SK-N-DZ (cell line): ENCODE measurements at regions not wholly inside any gene's neighbourhood (a gene's known extent, or its start where the extent isn't known, plus 50 kb on each side); places are given as distances from the start of the nearest gene placed in this dataset.
A peak's percentile ranks its signal among the peaks of the same experiment; 100 is the strongest.
"Not testable (repeated sequence)": the region's sequence is repeated elsewhere in the genome, so short reads cannot be mapped to it uniquely, and the experiment has no call there.

ENCODE experiments used
- DNase-seq: peaks from one replicate; pipeline ENCODE4 v3.0.0-alpha.2; 2015; ENCODE audit warnings: low spot score

DNA sequence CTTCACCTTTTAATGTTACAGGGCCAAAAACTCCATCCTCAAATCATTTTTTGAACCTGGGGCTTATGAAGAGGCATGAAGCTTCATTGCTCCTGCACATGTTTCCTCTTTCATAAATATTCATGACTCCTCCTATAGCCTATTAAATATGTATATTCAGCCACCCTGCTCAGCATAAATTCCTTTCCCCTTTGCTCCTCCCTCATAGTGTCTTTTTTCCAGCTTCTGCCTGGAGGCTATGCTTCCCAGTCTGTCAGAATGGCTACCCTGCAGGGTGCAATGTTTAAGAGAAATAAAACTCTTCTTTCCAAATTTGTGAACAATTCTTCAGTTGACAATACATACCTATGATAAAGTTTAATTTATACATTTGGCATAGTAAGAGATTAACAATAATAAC lies 1082.9 kb upstream of the CDH18 start:
- no peak for DNase-seq

DNA sequence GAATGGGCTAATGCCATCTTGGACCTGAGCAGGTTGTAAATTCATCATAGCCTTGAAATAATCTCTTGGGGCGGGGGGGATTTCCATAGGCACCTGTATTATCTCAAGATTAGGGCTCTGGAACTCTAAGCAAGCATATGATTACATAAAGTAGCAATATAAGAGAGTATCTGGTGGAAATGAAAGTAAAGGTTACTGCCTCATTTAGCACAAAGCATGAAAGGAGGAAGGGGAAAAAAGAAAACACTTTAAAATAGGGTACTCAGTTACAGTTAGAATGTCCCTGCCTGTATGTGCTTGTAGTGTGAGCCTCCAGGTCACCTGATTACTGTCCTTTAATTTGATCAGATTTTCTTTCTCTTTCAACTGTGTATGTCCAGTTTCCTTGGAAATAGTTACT lies 1079.7 kb upstream of the CDH18 start:
- no peak for DNase-seq

DNA sequence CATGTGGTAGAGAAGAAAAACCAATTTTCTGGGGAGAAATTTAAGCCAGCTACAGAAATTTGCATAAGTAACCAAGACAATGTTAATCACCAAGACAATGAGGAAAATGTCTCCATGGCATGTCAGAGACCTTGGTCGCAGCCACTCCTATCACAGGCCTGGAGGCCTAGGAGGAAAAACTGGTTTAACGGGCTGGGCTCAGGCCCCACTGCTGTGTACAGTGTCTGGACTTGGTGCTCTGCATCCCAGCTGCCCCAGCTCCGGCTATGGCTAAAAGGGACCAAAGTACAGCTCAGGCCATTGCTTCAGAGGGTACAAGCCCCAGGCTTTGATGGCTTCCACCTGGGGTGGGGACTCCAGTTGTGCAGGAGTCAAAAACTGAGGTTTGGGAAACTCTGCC lies 1075.1 kb upstream of the CDH18 start:
- no peak for DNase-seq

DNA sequence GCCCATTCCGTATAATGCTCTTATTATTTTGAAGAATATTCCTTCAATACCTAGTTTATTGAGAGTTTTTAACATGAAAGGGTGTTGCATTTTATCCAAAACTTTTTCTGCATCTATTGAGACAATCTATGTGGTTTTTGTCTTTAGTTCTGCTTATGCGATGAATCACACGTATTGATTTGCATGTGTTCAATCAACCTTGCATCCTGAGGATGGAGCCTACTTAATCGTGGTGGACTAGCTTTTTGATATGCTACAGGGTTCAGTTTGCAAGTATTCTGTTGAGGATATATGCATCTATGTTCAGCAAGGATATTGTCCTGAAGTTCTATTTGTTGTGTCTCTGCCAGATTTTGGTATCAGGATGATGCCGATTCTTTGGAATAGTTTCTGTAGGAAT lies 1070.3 kb upstream of the CDH18 start:
- no peak for DNase-seq

DNA sequence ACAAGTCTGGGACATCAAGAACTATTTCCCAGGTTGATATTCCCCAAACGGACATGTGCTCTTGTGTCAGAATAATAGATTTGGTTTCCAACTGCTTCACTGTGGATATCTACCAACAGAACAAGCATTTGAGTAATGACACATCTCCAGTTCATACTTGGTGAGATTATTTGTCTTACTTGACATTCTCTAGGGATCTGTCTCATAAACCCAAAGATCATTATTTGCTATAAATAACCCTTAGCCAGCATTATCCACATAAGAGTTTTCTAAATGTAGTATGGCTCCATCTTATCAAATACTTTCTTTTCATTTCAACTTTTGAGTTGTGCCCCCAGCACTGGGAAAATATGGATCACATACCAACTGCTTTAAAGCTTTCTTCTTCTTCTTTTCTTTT lies 1063.9 kb upstream of the CDH18 start:
- no peak for DNase-seq

DNA sequence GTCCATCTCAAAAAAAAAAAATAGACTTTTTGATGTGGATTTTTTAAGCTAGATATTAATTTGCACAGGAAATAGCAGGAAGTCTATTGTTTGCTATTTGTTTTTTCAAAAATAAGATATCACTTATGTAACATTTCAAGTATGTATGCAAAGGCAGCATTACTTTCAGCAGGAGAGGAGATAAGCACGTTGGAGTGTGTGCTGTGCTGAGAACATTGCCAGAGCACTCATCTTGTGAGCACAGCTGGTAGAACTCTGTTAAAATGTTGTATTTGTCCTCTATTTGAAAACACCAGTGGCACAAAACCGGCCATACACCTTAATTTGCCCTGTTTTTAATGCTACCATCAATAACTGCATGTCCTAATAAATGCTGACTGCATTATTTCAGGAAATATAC lies 1061.9 kb upstream of the CDH18 start:
- DNase-seq, result no peak

DNA sequence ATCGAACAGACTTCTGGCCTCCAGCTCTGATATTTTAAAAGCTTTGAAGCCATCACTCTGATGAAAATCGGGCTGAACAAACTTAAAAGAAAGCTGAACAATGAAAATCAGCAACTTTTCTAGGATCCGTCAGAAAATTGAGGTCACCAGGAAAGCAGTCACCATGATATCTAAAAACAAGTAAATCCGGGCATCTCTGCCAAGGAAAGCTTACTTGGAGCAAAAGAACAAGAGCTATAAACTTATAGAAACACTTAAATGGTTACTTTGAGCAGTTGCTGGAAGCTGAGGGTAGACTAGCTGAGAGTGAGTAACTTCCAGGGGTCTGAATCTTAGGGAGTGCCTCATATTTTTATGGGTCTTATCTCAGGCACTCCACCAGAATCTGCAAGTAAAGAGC lies 1043.0 kb upstream of the CDH18 start:
- no peak for DNase-seq

DNA sequence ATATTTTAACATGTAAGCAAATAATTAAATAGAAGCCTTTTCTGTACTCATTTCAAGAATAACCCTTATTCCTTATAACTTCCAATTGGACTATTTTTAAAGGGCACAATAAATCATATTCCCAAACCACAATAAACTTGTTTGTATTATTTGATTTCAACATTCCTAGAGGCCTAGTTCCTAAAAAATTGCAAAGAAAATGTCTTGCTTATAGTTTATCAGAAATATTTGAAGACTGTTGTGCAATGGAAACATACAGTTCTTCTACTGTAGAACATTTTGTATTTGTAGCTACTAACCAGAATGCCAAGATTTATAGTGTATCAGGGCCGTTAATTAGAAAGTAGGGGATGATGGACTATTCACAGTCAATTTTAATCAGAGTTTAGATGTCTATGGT lies 1037.0 kb upstream of the CDH18 start:
- DNase-seq, result no peak

DNA sequence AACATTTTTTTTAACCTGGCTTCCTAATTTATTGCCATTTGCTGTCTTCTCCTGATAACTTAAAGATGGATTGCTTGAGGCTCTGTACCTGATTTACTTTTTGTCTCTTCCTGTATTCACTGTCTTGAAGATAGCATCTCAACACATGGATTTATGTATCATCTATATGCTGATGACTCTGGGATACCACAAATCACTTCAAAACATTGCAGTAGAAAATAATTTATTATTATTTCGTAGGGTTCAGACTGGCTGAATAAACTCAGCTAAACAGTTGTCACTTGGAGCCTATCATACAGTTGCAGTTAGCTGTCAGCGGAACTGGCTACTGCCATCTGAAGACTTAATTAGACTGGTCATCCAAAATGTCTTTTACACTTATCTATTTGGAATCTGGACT lies 1025.2 kb upstream of the CDH18 start:
- DNase-seq, result peak; percentile 3

DNA sequence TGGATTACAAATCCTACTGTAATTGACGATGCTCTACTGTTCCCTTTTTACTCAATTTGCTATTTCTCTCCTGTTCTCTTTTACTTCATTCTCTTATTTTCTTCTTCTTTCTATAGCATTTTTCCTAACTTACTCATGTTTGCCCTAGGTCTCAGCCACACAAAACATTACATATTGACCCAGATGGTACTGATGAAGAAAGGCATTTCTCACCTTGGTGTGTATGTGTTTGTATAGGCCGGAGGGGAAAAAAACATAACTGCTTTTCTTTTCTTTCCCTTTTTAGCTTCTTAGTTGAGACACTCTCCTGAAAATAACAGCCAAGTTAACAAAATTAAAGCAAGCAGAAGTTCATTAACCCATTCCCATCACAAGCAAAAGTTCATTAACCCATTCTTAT lies 1019.8 kb upstream of the CDH18 start:
- DNase-seq, result no peak

DNA sequence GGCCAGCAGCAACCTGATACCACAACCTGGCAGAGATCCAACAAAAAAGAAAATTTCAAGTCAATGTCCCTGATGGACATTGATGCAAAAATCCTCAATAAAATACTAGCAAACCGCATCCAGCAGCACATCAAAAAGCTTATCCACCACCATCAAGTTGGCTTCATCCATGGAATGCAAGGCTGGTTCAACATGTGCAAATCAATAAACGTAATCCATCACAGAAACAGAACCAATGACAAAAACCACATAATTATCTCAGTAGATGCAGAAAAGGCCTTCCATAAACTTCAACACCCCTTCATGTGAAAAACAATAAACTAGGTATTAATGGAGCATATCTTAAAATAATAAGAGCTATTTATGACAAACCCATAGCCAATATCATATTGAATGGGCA lies 1000.9 kb upstream of the CDH18 start:
- DNase-seq, result not testable (repeated sequence)

DNA sequence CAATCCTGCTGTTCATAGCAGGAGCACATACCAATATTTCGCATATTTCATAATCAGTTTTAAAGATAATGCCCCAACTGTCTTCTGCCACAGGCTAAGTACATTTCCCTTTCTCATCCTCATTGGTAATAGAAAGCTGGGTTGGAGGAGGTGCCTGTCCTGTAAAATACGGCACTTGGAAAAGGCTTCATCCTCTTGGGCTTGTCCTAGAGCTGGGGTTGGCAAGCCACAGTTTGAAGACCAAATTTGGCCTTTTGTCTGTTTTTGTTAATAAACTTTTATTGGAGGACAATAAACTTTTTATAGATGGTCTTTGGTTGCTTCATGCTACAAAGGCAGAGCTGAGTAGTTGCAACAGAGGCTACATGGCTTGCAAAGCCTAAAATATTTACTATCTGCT lies 997.8 kb upstream of the CDH18 start:
- DNase-seq, result no peak

DNA sequence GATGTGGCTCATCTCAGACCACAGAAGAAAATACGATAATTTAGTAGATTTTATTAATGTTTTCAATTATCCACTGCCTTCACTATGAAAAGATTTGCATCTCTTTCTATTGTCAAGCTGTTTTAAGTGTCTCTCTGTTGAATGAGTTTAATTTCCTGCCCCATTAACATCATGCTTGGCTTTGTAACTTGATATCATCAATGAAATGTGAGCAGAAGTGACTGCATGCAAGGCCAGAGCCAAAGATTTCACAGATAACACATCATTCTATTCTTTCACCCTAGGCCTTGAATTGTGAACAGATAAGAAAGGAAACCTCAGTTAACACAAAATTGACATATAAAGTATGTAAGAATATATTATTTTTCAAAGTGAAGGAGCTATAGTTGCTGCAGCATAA lies 986.4 kb upstream of the CDH18 start:
- peak; percentile 62 for DNase-seq

DNA sequence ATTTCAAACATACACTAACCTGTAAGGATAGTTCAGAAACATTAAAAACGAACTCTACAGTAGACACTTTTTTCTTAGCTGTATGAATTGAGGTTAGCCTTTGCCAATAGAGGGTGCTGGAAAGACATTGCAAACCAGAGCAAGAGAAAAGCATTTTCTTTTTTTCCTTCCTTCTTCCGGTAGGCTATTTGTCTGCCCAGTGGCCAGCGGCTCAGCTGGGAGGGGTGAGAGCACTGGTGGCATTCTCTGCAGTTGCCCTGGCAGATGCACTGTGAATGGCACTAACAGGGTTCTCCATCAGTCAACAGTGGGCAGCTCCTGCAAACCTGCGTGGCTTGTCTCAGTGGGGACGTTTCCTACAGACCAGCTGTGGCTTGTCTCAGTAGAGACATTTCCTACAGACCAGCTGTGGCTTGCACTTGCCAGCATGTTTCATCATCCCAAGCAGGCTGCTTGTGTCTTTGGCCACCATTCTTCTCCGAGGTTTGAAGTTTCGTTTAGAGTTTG lies 984.5 kb upstream of the CDH18 start:
- DNase-seq, result peak; percentile 12

DNA sequence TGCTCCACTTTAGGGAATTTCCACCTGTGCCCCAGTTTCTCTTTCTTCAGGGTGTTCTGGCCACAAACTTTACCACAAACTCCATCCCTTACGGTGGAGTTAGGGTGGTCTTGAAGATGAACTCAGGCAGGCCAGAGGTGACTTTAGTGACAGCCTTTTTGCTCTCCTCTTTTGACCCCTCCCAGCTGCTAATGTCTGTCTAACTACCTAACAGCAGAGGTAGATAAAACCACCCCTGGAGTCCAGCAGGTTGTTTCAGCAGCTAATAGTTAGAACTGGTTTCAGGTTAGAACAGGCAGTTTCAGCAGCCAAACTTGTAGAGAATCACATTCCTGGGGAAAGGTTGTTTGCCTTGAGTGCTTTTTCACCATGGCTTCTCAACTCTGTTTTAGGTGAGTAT lies 971.3 kb upstream of the CDH18 start:
- DNase-seq, result no peak

DNA sequence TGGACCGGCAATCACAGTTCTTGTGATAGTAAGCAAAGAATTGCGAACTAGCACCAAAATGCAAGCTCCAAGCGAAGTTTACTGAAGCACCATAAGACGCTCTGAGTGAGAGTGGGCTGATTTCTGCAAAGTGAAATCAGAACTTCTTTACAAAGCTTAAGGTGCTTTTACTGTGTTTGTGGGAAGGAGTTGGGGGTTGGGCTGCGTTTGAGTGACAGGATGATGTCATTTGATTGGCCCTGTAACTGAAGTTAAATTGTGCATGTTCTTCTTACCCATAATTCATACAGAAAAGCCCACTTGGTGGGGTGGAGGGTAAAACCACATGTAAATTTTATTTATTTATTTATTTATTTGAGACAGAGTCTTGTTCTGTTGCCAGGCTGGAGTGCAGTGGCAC lies 970.6 kb upstream of the CDH18 start:
- no peak for DNase-seq

DNA sequence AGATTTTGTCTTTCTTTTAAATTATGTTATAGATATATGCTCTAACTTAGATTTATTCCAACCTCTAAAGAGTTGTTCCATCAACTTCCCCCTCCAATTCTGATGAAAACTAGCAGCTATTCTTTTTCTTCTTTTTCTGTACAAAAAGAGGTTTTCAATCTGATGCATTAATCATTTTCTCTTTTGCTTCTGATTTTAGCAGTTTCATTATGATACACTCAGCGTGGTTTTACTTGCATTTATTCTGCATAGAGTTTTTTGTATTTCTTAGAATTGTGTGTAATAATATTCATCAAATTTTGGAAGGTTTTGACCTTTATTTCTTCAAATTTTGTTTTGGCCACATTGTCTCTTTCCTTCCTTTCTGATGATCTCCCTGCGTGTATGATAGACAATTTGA lies 968.1 kb upstream of the CDH18 start:
- DNase-seq, result no peak

DNA sequence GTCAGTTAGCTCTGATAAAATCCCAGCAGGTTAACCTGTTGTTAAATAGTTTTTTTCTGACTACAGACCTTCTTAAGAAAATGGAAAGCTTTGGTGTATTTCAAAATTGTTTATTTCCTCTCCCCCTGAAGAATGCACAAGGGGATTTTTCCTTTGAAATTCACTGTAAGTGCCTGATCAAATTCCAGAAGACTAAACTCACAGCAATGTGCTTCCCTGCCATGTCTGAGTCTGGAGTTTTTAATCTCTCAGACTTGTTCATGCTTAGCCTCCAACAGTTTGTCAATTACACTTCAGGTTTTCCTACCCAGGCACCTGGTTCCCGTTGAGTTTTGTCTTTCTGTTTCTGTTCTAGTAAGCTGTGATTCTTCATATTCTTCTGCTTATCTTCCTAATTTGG lies 961.6 kb upstream of the CDH18 start:
- DNase-seq, result no peak

DNA sequence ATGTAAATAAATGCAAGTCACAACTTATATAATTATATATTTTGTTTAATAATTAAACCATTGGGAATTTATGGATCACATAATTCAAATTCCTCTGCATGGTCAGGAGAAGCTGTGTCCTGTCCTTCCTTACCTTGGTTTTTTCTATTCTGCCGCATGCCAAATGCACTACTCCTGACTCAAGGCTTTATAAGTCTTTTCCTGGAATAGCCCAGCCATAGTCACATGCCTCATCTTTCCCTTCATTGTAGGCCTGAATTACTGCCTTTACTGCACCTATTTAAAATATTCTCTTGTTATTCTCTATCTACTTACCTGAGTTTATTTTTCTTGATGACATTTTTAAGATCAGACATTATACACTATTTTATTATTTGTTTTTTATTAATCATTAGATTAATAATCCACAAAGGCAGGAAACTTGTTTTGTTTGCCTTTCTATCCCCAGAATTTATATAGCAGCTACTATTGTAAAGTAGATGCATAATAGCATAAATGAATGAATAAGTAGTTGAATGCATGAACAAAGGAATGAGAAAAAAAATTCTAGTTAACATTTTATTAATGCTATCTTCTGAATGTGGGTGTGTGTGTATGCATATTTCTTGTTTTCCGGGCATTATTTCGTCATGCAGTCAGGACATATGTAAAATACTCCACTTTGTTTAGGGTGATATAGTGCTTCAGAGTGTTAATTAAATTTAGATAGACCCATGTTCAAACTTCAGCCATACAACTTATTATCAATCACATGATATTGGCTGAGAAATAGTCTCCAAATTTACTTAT lies 955.4 kb upstream of the CDH18 start:
- DNase-seq, result not testable (repeated sequence)

DNA sequence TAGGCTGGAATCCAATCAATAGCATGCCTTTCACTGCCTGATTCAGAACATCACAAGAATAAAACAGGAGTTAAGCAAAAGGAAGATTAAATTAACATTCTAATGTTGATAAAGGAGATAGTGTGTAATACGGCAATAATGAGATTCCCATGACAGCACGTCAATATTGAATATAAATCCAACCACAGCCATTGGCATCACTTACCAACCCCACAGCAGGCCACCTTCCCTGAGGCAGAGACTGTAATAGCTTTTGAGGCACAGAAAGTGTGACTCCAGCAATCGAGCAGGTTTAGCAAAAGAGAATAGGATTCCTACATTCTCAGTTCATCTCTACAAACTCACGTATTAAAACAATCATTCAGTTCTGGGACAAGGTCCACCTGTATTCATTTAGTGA lies 954.6 kb upstream of the CDH18 start:
- not testable (repeated sequence) for DNase-seq

DNA sequence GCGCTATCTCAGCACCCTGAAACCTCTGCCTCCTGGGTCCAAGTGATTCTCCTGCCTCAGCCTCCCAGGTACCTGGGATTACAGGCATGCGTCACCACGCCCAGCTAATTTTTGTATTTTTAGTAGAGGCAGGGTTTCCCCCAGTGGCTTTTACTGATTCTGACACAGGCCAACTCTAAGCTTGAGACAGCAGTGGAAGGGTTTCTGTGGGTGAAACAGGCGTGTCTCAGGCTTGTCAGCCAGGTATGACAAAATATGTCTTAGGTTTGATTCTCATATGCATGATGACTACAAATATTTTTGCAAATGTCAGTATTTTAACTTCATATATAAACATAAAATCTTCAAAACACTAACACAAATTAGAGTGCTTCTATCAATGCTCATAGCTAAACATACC lies 952.8 kb upstream of the CDH18 start:
- not testable (repeated sequence) for DNase-seq

DNA sequence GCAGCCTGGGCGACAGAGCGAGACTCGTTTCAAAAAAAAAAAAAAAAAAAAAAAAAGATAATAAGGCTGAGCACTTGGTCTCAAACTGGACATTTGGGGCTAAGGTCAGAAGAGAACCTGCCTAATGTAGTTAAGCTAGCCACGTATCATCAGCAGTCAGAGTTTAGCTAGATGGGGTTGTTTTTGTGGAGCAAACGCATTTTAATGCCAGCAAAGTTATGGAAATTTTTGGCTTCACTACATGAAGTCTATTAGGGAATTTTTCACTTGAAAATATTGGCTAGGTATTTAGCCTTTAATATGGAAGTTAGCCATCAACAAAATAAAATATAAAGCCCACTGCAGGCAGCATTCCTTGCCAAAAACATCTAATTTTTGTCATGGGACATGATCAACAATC lies 902.9 kb upstream of the CDH18 start:
- not testable (repeated sequence) for DNase-seq

DNA sequence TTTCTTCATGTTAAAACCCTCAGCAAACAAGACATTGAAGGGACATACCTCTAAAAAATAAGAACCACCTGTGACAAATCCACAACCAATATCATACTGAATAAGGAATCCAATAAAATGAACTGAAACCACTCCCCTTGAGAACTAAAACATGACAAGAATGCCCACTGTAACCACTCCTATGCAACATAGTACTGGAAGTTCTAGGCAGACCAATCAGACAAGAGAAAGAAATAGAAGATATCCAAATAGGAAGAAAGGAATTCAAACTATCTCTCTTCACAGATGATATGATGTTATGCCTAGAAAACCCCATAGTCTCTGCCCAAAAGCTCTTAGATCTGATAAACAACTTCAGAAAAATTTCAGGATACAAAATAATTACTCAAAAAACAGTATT lies 887.7 kb upstream of the CDH18 start:
- DNase-seq, result not testable (repeated sequence)

DNA sequence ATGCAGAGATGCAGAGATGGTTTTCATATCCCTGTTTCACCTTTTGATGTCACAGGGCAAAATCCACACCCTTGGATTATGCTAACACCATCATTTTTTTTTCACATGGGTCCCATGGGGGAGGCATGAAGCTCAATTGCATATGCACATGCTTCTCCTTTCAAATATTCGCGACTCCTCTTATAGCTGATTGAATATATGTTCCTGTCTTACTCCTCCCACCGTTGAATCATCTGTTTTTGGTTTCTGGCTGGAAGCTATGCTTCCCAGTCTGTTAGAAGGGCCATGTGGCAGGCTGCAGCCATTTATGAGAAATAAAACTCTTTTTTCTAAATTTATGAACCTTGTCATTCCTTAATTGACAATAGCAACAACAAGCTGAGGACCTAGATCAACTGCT lies 877.9 kb upstream of the CDH18 start:
- peak; percentile 6 for DNase-seq
